Muscle layer of duodenum (tissue), 2 donors: ENCODE measurements at regions not wholly inside any gene's neighbourhood (a gene's known extent, or its start where the extent isn't known, plus 50 kb on each side); places are given as distances from the start of the nearest gene placed in this dataset.
A peak's percentile ranks its signal among the peaks of the same experiment; 100 is the strongest.

Experiments
- H3K27ac ChIP-seq: one replicate; pipeline ENCODE4 v1.7.0; 2013; ENCODE audit warnings: mild to moderate bottlenecking, low read length
- H3K27me3 ChIP-seq: one replicate; pipeline ENCODE4 v1.7.0; 2013; ENCODE audit warnings: low read depth, mild to moderate bottlenecking, control low read depth, low read length
- H3K36me3 ChIP-seq, 2 donors: one replicate each; pipeline ENCODE4 v1.7.0; 2013; ENCODE audit warnings: low read length in 2 of 2, control low read depth in 1 of 2, mild to moderate bottlenecking in 1 of 2; ENCODE audit not compliant: insufficient read depth in 2 of 2, control insufficient read depth in 1 of 2
- H3K4me1 ChIP-seq, 2 donors: one replicate each; pipeline ENCODE4 v1.7.0; 2013; ENCODE audit warnings: low read length in 2 of 2, mild to moderate bottlenecking in 2 of 2, control low read depth in 1 of 2, moderate library complexity in 1 of 2; ENCODE audit not compliant: insufficient read depth in 2 of 2, control insufficient read depth in 1 of 2
- H3K4me3 ChIP-seq, 2 donors: one replicate each; pipeline ENCODE4 v1.7.0; 2013; ENCODE audit warnings: low read length in 2 of 2, low read depth in 1 of 2, mild to moderate bottlenecking in 1 of 2
- H3K9me3 ChIP-seq, 2 donors: one replicate each; pipeline ENCODE4 v1.7.0; 2013; ENCODE audit warnings: low read length in 2 of 2, control low read depth in 1 of 2, mild to moderate bottlenecking in 1 of 2; ENCODE audit not compliant: control insufficient read depth in 1 of 2
- donor health status: healthy.

DNA sequence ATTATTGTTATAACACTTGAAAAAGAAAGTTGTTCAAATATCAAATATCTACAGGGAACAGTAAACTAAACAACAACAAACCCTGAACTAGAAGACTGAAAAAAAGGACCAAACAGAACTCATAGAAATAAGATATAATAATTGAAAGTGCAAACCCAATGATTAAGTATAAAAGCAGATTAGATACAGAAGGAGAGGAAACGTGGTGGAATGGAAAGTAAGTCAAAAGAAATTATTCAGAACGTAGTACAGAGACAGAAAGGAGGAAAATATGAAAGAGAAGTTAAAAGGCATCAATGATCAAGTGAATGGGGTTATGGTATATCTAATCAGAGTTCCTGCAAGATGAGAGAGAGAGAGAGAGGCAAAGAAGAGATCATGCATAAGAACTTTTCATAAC is 174.2 kb upstream of the DACH1 start:
- H3K27me3 ChIP-seq = no peaks in the 10 kb centered on the region
- H3K4me3 ChIP-seq = no peak overlapping the region
- no peaks in the 10 kb centered on the region for H3K4me1 ChIP-seq
- H3K27ac ChIP-seq = no peak overlapping the region
- no peaks in the 10 kb centered on the region for H3K9me3 ChIP-seq
- no peaks in the 10 kb centered on the region for H3K36me3 ChIP-seq

DNA sequence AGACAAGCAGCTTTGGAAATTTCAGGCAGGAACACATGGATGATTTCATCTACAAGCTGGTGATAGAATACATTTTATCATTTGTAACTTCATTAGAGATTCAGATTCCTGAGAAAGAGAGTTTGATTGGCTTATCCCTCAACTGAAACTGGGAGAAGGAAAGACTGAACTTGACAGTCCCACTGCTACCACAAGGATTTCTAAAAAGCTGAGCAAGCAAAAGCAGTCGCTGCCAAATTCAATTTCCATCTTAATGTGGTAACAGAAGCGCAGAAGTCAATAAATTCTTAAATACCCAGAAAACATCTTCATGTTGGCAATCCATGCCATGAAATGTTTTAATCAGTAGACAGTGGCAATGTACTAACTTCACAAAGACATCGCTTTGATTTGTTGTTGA is 172.1 kb upstream of the DACH1 start:
- Histone ChIP-seq H3K4me1 (no peaks in the 10 kb centered on the region), H3K4me3 (no peak overlapping the region), H3K27ac (no peak overlapping the region), H3K9me3 (no peaks in the 10 kb centered on the region), H3K36me3 (no peaks in the 10 kb centered on the region), H3K27me3 (no peaks in the 10 kb centered on the region)

DNA sequence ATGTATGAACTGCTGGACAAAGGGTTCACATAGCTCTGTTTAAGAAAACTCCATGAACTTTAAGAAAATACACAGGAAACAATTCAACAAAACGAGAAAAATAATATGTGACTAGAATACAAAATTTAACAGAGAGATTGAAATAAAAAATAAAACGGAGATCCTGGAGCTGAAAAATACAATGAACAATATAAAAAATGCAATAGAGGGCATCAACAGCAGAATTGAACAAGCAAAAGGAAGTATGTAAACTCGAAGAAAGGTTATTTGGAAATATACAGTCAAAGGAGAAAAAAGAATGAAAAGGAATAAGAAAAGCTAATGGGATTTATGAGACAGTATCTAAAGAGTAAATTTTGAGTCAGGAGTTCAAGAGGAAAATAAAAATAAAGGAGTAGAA is 163.0 kb upstream of the DACH1 start:
- peaks cover 0 to 14% of the 10 kb centered on the region in 2 donors for H3K9me3 ChIP-seq
- no peaks in the 10 kb centered on the region for H3K27me3 ChIP-seq
- peak overlapping the region in 1 of 2 donors; percentile 18 for H3K4me3 ChIP-seq
- H3K4me1 ChIP-seq = no peaks in the 10 kb centered on the region
- no peak overlapping the region for H3K27ac ChIP-seq
- no peaks in the 10 kb centered on the region for H3K36me3 ChIP-seq

DNA sequence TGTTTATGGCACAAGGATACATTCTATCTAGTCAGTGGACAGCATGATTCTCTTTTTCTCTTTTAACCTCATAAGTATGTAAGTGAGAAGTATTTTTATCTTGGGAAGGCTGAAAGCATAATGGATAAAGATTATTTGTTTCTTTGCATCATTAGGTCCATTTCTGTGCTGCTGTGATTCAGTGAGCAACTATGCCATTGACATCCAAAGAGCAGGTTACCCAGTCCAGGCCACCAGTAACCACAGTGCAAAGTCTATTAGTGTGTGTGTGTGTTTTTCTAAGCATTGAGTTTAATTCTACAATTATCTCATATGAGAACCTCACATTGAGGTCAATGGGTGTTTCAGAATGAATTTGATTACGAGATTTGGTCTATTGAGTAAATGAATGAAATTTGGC is 158.8 kb upstream of the DACH1 start:
- H3K27ac ChIP-seq = no peak overlapping the region
- H3K36me3 ChIP-seq = no peaks in the 10 kb centered on the region
- H3K4me3 ChIP-seq = no peak overlapping the region
- no peaks in the 10 kb centered on the region for H3K27me3 ChIP-seq
- peaks cover 0 to 11% of the 10 kb centered on the region in 2 donors for H3K9me3 ChIP-seq
- no peaks in the 10 kb centered on the region for H3K4me1 ChIP-seq

DNA sequence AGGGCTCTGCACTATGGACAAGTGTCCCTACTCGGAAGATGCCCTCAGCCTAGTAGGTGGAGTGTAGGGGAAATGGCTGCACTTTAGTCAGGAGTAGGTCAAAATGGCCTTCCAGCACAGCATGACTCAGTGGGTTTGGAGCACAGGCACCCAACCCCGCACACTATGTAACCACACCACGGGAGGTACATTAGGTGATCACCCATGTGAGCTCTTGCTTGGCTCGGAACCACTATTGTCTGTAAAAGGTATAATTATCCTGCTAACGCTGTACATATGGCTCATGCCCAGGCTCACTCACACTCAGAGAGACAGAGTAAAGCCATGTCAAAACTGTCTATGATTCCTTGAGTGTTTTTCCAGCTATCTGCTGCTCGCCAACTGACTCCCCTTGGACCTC is 156.9 kb upstream of the DACH1 start:
- H3K36me3 ChIP-seq = no peaks in the 10 kb centered on the region
- H3K27ac ChIP-seq = no peak overlapping the region
- H3K9me3 ChIP-seq = no peaks in the 10 kb centered on the region
- no peak overlapping the region for H3K4me3 ChIP-seq
- no peaks in the 10 kb centered on the region for H3K27me3 ChIP-seq
- H3K4me1 ChIP-seq = no peaks in the 10 kb centered on the region

DNA sequence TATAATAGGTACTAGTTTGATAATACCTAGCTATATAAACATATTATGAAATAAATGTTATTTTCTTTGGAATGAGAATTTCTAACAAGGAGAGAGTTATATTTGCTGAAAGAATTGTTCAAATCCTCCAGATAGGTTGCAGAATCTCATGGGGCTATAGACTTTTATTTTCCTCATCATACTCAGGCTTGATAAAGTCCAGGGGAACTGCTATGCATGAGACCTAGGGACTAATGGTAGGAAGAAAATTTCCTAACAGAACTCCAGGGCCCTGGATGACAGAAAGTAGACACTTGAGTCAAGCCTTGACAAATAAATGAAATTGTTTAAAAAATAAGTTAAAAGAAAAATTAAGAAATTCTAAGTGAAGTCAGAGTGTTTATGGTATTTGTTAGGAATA is 138.5 kb upstream of the DACH1 start:
- Histone ChIP-seq H3K27ac (no peak overlapping the region), H3K4me1 (no peaks in the 10 kb centered on the region), H3K4me3 (no peak overlapping the region), H3K36me3 (no peaks in the 10 kb centered on the region), H3K27me3 (no peaks in the 10 kb centered on the region), H3K9me3 (no peaks in the 10 kb centered on the region)

DNA sequence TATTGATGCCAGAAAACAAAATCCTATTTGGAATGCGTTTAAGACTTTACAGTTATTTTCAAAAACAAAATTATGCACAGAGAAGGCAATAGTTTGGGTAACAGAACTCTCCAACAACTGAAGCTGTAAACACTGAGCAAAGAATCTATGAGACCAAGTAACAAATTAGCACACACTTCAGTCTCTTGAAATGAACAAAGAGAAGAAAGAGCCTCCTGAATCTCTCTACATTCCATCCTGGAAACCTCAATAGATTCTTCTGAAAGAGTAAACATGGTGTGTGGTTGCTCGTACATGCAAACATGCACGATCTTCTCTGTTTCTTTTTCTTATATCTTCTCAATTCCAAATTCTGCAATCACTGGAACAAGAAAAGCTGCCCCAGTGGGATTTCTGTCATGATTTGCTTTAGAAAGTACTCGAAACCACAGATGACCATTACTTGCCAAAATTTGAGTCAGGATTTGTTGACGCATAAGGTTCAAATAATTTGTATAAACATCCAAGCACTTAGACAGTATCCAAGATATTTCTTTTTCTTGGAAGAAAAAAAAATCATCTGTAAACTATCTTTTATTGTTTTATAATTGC is 137.9 kb upstream of the DACH1 start:
- Histone ChIP-seq H3K4me1 (no peaks in the 10 kb centered on the region), H3K27me3 (no peaks in the 10 kb centered on the region), H3K27ac (no peak overlapping the region), H3K4me3 (no peak overlapping the region), H3K9me3 (no peaks in the 10 kb centered on the region), H3K36me3 (no peaks in the 10 kb centered on the region)

DNA sequence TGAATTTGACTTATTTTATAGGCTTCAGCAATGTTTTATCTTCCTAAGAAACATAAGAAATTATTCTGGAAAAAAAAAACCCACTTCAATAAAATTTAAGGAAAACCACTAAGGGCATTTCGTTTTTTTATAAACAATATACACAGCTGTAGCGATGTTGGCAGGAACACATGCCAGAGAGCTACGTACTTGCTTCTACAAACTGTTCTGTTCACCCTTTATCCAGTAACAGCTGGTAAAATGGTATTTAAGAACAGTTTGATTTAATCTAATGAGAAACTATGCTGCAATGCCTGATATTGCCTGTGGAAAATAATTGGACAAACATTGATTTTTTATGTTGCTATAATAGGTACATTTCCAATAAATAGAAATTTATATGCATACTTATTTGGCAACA is 137.2 kb upstream of the DACH1 start:
- no peaks in the 10 kb centered on the region for H3K36me3 ChIP-seq
- no peak overlapping the region for H3K27ac ChIP-seq
- H3K27me3 ChIP-seq = no peaks in the 10 kb centered on the region
- no peaks in the 10 kb centered on the region for H3K4me1 ChIP-seq
- H3K9me3 ChIP-seq = no peaks in the 10 kb centered on the region
- no peak overlapping the region for H3K4me3 ChIP-seq

DNA sequence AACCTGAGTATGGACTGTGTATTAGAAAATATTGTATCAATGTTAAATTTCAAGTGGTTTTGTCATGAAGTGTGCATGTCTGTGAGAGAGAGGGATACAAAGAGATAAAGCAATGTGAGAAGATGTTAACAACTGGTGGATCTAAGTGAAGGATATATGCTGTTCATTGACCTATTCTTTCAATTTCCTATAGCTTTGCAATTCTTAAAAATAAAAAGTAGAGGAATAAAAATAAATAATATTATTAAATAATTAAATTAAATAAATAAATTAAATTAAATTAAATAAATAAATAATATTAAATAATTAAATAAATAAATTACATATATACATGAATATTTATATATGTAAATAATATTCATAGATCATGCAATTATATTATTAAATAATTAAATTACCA is 131.2 kb upstream of the DACH1 start:
- Histone ChIP-seq H3K27me3 (no peaks in the 10 kb centered on the region), H3K27ac (no peak overlapping the region), H3K9me3 (no peaks in the 10 kb centered on the region)

DNA sequence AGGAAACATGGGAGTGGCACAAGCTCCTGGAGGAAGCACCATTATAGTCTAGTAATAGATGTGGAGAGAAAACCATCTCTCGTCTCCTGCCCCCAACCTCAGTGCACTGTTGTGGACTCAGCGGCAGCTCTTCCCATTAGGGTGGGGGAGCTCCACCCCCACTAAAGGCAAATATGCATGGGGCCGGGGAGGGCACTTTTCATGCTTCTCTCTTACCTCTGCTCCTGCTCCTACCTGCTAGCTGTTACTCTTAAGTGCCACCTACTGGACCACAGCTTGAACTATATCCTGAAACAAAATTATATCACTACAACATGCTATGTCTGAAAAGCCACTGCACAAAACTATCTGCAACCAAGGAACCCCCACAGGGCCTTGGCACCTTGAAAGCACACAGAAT is 112.6 kb upstream of the DACH1 start:
- Histone ChIP-seq H3K4me3 (no peak overlapping the region), H3K4me1 (no peaks in the 10 kb centered on the region), H3K27me3 (no peaks in the 10 kb centered on the region), H3K36me3 (no peaks in the 10 kb centered on the region), H3K27ac (no peak overlapping the region), H3K9me3 (peaks cover 0 to 13% of the 10 kb centered on the region in 2 donors)

More for the DNA sequence above, 131.2 kb upstream of the DACH1 start:
- Histone ChIP-seq H3K4me3 (no peak overlapping the region), H3K36me3 (no peaks in the 10 kb centered on the region), H3K4me1 (no peaks in the 10 kb centered on the region)

DNA sequence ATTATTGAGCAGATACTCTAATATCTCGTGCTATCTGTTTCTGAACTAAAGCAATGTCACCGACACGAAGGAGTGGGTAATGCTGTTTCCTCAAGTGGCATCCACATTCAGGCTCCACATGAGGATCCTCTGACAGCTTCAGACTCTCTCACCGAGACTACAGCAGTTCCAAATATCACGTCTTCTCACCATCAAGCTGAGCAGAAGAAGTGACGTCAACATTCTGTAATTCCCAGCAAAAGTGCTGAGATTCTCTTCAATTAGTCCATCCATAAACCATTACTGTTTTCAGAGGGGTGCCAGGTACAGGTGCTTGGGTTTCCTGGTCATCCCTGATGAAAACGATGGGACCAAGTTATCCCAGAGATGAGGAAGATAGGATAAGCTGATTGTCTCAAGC is 110.0 kb upstream of the DACH1 start:
- H3K4me3 ChIP-seq = no peak overlapping the region
- no peaks in the 10 kb centered on the region for H3K36me3 ChIP-seq
- peaks cover 0 to 9% of the 10 kb centered on the region in 2 donors for H3K9me3 ChIP-seq
- H3K27ac ChIP-seq = no peak overlapping the region
- H3K27me3 ChIP-seq = no peaks in the 10 kb centered on the region
- no peaks in the 10 kb centered on the region for H3K4me1 ChIP-seq

DNA sequence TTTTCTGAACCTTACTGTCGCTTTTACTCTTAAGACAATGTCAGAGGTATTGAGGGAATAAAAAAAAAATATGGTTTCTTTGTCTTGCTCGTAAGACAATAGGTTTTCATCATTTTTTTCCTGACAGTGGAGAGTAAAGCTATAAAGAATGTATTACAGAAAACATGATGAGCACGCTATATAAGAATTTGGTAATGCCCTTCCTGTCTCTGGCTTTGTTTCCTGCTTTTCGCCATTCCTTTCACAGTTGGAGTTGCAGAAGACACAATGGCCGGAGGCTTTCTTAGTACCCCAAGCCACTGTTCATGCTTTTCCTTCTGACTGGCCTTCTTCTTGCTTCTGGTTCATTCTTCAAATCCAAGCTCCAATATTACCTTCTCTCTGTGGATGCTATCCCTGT is 101.0 kb upstream of the DACH1 start:
- H3K4me1 ChIP-seq = no peaks in the 10 kb centered on the region
- H3K27ac ChIP-seq = no peak overlapping the region
- H3K4me3 ChIP-seq = no peak overlapping the region
- H3K9me3 ChIP-seq = no peaks in the 10 kb centered on the region
- no peaks in the 10 kb centered on the region for H3K27me3 ChIP-seq
- no peaks in the 10 kb centered on the region for H3K36me3 ChIP-seq
